ENCODE measurements at regions not wholly inside any gene's neighbourhood (a gene's known extent, or its start where the extent isn't known, plus 50 kb on each side); places are given as distances from the start of the nearest gene placed in this dataset.
"Not testable (repeated sequence)": the region's sequence is repeated elsewhere in the genome, so short reads cannot be mapped to it uniquely, and the experiment has no call there.

GRCh38 chr11:59008947-59009346, 69.7 kb downstream of the GLYATL1 start:
- DNase-seq = no peak

DNA sequence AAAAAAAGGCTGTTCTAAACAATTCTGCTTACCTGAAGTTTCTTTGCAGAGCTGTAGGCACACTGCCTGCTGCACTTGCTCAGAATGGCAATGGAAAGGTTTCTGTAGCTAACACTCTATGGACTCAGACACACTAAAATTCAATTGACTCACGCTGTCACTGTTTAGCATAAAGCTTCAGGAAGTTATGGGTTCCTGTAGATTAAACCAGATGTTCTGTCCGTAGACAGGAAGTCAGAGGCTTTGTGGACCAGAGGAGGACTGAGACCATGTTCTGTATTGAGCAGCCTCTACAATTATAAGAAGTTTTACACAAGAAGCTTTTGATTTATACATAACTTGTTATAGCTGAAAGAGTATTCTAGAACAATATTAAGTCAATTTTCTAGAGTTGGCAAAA, 70.4 kb downstream of the GLYATL1 start:
- peak; percentile 12 to 46 for DNase-seq

DNA sequence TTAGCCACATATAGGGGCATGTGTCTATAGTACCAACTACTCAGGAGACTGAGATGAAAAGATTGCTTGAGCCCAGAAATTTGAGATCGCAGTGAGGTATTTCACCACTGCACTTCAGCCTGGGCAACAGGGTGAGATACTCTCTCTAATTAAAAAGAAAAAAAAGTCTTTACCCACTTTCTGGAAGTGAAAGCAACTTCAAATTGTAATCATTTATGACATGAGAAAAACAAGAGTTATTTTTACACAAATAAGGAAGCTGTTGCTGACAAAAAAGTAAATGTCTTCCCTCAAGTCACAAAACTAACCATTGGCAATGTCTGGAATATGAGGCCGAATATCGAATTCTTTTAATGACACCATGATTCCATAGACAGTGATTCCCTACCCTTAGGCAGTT, 71.4 kb downstream of the GLYATL1 start:
- peak; percentile 27 to 45 for DNase-seq

GRCh38 chr11:59011655-59012397, 72.5 kb downstream of the GLYATL1 start:
- DNase-seq = peak; percentile 6 to 10

DNA sequence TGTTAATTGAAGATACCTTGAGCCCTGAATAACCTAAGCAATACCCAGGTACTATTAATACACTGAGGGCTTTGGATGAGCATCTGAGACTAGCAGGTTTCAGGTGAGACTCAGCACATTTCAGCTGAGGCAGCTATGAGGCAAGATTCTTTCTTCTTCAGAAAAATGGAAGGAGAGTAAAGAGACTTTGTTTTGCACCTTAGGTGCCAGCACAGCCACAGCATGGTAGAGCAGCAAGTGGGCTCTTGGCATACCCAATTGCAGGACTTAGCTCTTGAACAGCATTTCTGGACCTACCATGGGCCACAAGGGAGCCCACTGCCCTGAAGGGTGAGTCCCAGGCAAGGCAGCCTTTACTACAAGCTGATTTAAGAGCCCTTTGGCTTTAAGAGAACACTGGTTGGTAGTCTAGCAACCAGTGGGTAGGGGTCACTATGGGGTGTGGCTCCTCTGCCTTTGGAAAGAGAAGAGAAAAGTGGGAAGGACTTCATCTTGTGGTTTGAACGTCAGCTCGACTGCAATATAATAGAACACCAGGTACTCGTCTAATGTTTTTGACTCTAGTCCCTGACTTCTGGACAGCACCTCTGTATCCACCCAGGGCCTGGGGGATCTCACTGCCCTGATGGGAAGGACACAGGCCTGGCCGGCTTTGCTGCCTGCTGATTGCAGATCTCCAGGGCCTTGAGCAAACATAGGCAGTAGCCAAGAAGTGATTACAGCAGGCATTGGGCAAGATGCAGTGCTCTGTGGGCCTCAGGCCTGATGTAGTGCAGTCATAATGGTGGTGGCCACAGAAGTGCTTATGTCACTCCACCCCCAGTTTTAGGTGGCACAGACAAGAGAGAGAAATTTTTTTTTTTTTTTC, 73.3 kb downstream of the GLYATL1 start:
- peak; percentile 81 to 94 for DNase-seq

DNA sequence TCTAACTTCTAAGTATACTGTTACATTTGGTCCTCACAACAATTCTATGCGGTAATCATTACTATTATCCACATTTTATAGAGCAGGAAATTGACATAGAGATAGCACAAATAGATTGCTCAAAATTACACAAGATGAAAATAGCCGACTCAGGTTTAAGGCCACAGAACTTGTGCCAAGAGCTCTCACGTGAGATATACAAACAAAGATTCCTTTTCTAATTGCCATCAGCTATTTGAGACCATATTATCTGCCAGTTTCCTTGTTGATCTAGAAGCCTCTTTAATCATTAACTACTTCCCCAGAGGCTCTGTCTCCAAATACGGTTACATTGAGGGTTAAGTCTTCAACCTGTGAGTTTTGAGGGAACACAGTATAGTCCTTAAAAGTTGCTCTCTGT, 61.0 kb upstream of the GLYATL1B start:
- no peak for DNase-seq

- no peak for DNase-seq
Observed at GRCh38 chr11:59028105-59028504, 58.0 kb upstream of the GLYATL1B start.

GRCh38 chr11:59029366-59029889, 56.7 kb upstream of the GLYATL1B start:
- DNase-seq = no peak

- no peak for DNase-seq
Observed at GRCh38 chr11:59030037-59030436, 56.1 kb upstream of the GLYATL1B start.

DNA sequence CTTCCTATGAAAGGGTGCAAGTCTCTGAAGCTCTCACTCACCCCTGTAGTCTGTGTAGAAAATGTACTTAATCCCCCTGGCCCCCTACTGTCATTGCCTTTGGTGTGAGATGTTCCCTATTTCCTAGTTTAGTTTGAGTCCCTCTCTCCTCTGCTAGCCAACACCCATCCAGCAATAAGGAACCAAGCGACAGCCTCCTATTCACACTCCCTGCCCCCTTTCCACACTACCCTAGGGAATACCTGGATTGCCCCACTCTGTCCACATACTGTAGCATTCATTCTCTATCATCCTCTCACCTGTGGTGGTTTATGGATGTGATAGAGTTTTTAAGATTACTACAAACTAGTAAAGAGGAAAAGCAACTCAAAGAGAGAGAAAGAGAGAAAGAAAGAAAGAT, 54.4 kb upstream of the GLYATL1B start:
- not testable (repeated sequence) for DNase-seq
